PFSK-1 (cell line): ENCODE measurements at regions not wholly inside any gene's neighbourhood (a gene's known extent, or its start where the extent isn't known, plus 50 kb on each side); places are given as distances from the start of the nearest gene placed in this dataset.

Experiments used
- POLR2AphosphoS5 ChIP-seq: IDR thresholded peaks from 2 replicates; pipeline ENCODE4 v1.6.1; 2012; ENCODE audit warnings: low read depth, mild to moderate bottlenecking, control low read depth, low read length, moderate library complexity
- REST ChIP-seq, 2 experiments: IDR thresholded peaks; 2 replicates each; pipeline versions ENCODE4 v1.6.1 to v1.8.0; 2011 to 2012; ENCODE audit warnings: low read depth in 2 of 2, low read length in 2 of 2, control low read depth in 1 of 2, inconsistent platforms in 1 of 2, mild to moderate bottlenecking in 1 of 2, moderate library complexity in 1 of 2; ENCODE audit not compliant: insufficient read depth in 1 of 2
- SIN3A ChIP-seq: IDR thresholded peaks from 2 replicates; pipeline ENCODE4 v1.6.1; 2012; ENCODE audit warnings: mild to moderate bottlenecking, low read length, moderate library complexity, borderline replicate concordance; ENCODE audit not compliant: insufficient read depth
- TAF1 ChIP-seq: IDR thresholded peaks from 2 replicates; pipeline ENCODE4 v1.6.1; 2012; ENCODE audit warnings: low read length, control low read depth, borderline replicate concordance; ENCODE audit not compliant: insufficient read depth

- TF ChIP-seq REST (IDR thresholded peaks at IDR 0.05; ENCODE audit: insufficient read depth in 1 of 2, low read depth in 2 of 2, low read length in 2 of 2) (no peak), TAF1 (no peak), POLR2AphosphoS5 (no peak), SIN3A (no peak)
Measured at GRCh38 chr20:40558212-40558611, 130.8 kb downstream of the MAFB start.
